Kidney (tissue), 13 donors: ENCODE measurements at regions not wholly inside any gene's neighbourhood (a gene's known extent, or its start where the extent isn't known, plus 50 kb on each side); places are given as distances from the start of the nearest gene placed in this dataset.
"Not testable (repeated sequence)": the region's sequence is repeated elsewhere in the genome, so short reads cannot be mapped to it uniquely, and the experiment has no call there.

Experiments
- DNase-seq, 5 donors: peaks; one replicate each; pipeline ENCODE4 v3.0.0-alpha.2; 2013 to 2020
- FAIRE-seq: peaks from 2 replicates; lab custom pipeline; 2012; peaks lifted over from hg19 to GRCh38; lab: Jason Lieb, UNC
- H3K27ac ChIP-seq, 2 donors: one replicate each; pipeline ENCODE4 v1.7.0; 2013; ENCODE audit warnings: low read depth in 2 of 2, low read length in 2 of 2, inconsistent platforms in 1 of 2
- H3K27me3 ChIP-seq: one replicate; pipeline ENCODE4 v1.7.1; 2013; ENCODE audit warnings: low read length, inconsistent platforms; ENCODE audit not compliant: control insufficient read depth, insufficient read depth
- H3K36me3 ChIP-seq, 3 donors: one replicate each; pipeline versions ENCODE4 v1.7.0 to v1.7.1; 2013; ENCODE audit warnings: low read length in 3 of 3, control low read depth in 1 of 3, inconsistent platforms in 1 of 3; ENCODE audit not compliant: insufficient read depth in 3 of 3, control insufficient read depth in 2 of 3
- H3K4me1 ChIP-seq, 3 donors: one replicate each; pipeline versions ENCODE4 v1.7.0 to v1.7.1; 2013; ENCODE audit warnings: low read length in 3 of 3, inconsistent platforms in 1 of 3, low read depth in 1 of 3; ENCODE audit not compliant: control insufficient read depth in 2 of 3, insufficient read depth in 2 of 3
- H3K4me3 ChIP-seq, 3 donors: one replicate each; pipeline versions ENCODE4 v1.7.0 to v1.8.1; 2013; ENCODE audit warnings: low read length in 3 of 3, control low read depth in 1 of 3, inconsistent platforms in 1 of 3
- H3K9ac ChIP-seq, 3 donors: one replicate each; pipeline versions ENCODE4 v1.7.0 to v1.7.1; 2013; ENCODE audit warnings: low read length in 3 of 3, control low read depth in 1 of 3, inconsistent platforms in 1 of 3
- H3K9me3 ChIP-seq, 3 donors: one replicate each; pipeline versions ENCODE4 v1.7.0 to v1.7.1; 2013; ENCODE audit warnings: low read length in 3 of 3, control low read depth in 1 of 3, inconsistent platforms in 1 of 3; ENCODE audit not compliant: control insufficient read depth in 2 of 3, insufficient read depth in 1 of 3
- intact Hi-C: fragments of 100-400 bp; cut with DNase I; formaldehyde crosslinking; loops from one replicate; pipeline ENCODE4 v1.11.1; 2022
- TF ChIP-seq, protein P1 (sequence below): IDR thresholded peaks from 3 replicates; pipeline ENCODE4 v1.5.1; 2012; ENCODE audit warnings: mild to moderate bottlenecking, moderate library complexity, borderline replicate concordance; ENCODE audit not compliant: insufficient read depth; ENCODE audit errors: extremely low read depth
- donor health status: control.
- donor health status: control.
- donor health status: control.
- donor health status: control.
- donor health status: control.
- donor health status: DM: yes; HTN: yes; CAD: no.
- donor health status: Normal renal cell carcinoma (clear cell type).

DNA sequence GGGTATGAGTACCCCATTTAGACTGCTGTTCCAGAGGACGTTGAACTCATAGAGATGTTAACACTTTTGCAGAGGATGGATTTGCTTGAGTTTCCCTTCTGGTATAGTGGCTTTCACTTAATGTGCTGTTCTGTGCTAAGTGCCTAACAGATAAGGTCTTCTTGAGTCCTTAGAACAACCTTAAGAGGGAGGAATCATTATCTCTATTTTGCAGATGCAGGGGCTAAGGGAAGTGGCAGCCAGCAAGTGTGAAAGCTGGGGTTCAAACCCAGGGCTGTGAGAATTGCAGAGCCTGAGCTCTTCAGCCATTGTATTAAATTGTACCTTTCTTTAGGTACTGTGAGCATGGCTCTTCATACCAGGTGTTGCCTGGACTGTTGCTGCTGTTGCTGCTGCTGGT lies 122.1 kb upstream of the NRXN3 start:
- TF ChIP-seq, protein P1, sequence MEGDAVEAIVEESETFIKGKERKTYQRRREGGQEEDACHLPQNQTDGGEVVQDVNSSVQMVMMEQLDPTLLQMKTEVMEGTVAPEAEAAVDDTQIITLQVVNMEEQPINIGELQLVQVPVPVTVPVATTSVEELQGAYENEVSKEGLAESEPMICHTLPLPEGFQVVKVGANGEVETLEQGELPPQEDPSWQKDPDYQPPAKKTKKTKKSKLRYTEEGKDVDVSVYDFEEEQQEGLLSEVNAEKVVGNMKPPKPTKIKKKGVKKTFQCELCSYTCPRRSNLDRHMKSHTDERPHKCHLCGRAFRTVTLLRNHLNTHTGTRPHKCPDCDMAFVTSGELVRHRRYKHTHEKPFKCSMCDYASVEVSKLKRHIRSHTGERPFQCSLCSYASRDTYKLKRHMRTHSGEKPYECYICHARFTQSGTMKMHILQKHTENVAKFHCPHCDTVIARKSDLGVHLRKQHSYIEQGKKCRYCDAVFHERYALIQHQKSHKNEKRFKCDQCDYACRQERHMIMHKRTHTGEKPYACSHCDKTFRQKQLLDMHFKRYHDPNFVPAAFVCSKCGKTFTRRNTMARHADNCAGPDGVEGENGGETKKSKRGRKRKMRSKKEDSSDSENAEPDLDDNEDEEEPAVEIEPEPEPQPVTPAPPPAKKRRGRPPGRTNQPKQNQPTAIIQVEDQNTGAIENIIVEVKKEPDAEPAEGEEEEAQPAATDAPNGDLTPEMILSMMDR, result no peak
- FAIRE-seq, result no peak
- H3K4me1 ChIP-seq, result no peaks in the 10 kb centered on the region

DNA sequence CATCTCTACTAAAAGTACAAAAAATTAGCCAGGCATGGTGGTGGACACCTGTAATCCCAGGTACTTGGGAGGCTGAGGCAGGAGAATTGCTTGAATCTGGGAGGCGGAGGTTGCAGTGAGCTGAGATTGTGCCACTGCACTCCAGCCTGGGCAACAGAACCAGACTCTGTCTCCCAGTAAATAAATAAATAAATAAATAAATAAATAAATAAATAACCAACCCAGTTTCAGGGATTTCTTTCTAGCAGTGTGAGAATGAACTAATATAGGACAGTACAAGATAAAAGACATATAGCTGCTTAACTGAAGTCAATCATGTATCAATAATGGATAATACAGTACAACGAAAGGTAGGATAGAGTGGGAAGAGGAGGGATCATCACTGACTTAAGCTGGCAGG lies 113.3 kb upstream of the NRXN3 start:
- H3K27me3 ChIP-seq, H3K27ac ChIP-seq, intact Hi-C loops, H3K9ac ChIP-seq, H3K36me3 ChIP-seq, H3K9me3 ChIP-seq, H3K4me1 ChIP-seq, FAIRE-seq, H3K4me3 ChIP-seq, DNase-seq: not testable (repeated sequence)

More for the DNA sequence above, 122.1 kb upstream of the NRXN3 start:
- Histone ChIP-seq H3K9me3 (no peaks in the 10 kb centered on the region), H3K4me3 (no peak overlapping the region), H3K36me3 (no peaks in the 10 kb centered on the region), H3K27me3 (no peaks in the 10 kb centered on the region), H3K27ac (no peak overlapping the region), H3K9ac (no peak overlapping the region)
- DNase-seq, result no peak
- intact Hi-C loops, result no loop called here

DNA sequence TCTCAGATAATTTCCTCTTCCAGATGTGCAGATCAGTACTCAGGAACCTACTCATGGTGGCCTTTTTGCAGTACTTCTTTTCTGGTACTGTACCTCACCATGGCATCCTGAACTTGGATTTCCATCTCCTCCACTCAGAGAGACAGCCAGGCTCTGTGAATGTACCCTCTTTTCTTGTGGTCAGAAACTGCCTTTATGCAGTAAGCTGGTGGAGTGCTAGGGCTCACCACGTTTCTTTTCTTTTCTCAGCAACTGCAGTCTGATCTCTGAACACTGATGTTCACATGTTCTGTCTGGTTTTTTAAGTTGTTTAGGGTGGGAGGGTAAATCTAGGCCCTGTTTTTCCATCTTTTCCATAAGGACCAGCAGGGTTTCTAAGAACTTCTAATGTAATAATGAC lies 99.8 kb upstream of the NRXN3 start:
- TF ChIP-seq, protein P1, result no peak
- no peak for DNase-seq
- intact Hi-C loops, result no loop called here
- no peaks in the 10 kb centered on the region for H3K36me3 ChIP-seq
- no peaks in the 10 kb centered on the region for H3K4me1 ChIP-seq
- H3K4me3 ChIP-seq, result no peak overlapping the region
- no peaks in the 10 kb centered on the region for H3K9me3 ChIP-seq
- no peak overlapping the region for H3K9ac ChIP-seq
- FAIRE-seq, result no peak
- no peak overlapping the region for H3K27ac ChIP-seq
- no peaks in the 10 kb centered on the region for H3K27me3 ChIP-seq

DNA sequence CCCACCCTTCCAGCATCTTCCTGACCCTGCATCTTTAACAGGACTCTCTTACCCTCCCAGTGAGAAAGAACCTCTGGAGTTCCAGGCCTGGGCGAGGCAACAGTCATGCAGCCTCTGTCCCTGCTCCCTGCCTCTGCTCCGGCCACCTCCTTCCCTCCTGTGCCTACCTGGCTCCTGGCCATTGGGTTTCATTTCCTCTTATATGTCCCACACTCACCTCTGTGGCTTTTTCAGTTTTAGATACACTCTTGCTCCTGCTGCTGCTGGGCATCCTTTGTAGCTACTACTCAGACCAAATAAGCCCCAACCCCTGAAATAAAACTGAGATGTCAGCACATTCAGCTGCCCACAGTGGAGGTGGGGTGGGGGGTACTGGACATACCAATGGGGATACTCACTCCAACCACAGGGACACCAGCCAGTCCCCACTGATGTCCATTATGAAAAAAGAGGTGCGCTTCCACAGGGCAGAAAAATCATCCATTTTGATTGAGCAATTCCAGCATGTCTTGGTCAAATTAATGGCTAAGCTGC lies 99.1 kb upstream of the NRXN3 start:
- Histone ChIP-seq H3K27ac (no peak overlapping the region), H3K9me3 (no peaks in the 10 kb centered on the region), H3K4me1 (no peaks in the 10 kb centered on the region), H3K36me3 (no peaks in the 10 kb centered on the region), H3K27me3 (no peaks in the 10 kb centered on the region), H3K4me3 (no peak overlapping the region), H3K9ac (no peak overlapping the region)
- intact Hi-C loops, result no loop called here
- FAIRE-seq, result no peak
- TF ChIP-seq, protein P1, result no peak
- DNase-seq, result no peak
